ENCODE measurements at regions not wholly inside any gene's neighbourhood (a gene's known extent, or its start where the extent isn't known, plus 50 kb on each side); places are given as distances from the start of the nearest gene placed in this dataset.
"Not testable (repeated sequence)": the region's sequence is repeated elsewhere in the genome, so short reads cannot be mapped to it uniquely, and the experiment has no call there.

- not testable (repeated sequence) for DNase-seq (ENCODE audit: low spot score)
These were observed 75.8 kb upstream of the PARP8 start for GRCh38 chr5:50590444-50591189.

- DNase-seq (ENCODE audit: low spot score): not testable (repeated sequence)
These were observed 75.1 kb upstream of the PARP8 start for GRCh38 chr5:50591338-50591737.

- peak; percentile 59 for DNase-seq (ENCODE audit: low spot score)
These were observed 72.8 kb upstream of the PARP8 start for GRCh38 chr5:50593681-50594080.

GRCh38 chr5:50595199-50595598 lies 71.2 kb upstream of the PARP8 start:
- peak; percentile 12 for DNase-seq (ENCODE audit: low spot score)

GRCh38 chr5:50601576-50601975 lies 64.9 kb upstream of the PARP8 start:
- peak; percentile 8 for DNase-seq (ENCODE audit: low spot score)

GRCh38 chr5:50606179-50606578 lies 60.3 kb upstream of the PARP8 start:
- DNase-seq (ENCODE audit: low spot score): no peak

- DNase-seq (ENCODE audit: low spot score): not testable (repeated sequence)
These were observed 59.0 kb upstream of the PARP8 start for GRCh38 chr5:50607456-50607855.

GRCh38 chr5:50607953-50608705 lies 58.3 kb upstream of the PARP8 start:
- DNase-seq (ENCODE audit: low spot score): not testable (repeated sequence)

- not testable (repeated sequence) for DNase-seq (ENCODE audit: low spot score)
These were observed 53.4 kb upstream of the PARP8 start for GRCh38 chr5:50613057-50613456.

All from CD4-positive, alpha-beta T cell treated with Interleukin-6 at 100 ng/mL for 8 hours (primary cell).